Right renal pelvis (tissue), 4 donors: ENCODE measurements at regions not wholly inside any gene's neighbourhood (a gene's known extent, or its start where the extent isn't known, plus 50 kb on each side); places are given as distances from the start of the nearest gene placed in this dataset.
A peak's percentile ranks its signal among the peaks of the same experiment; 100 is the strongest.

ENCODE experiments used
- DNase-seq, 4 donors: peaks; one replicate each; pipeline ENCODE4 v3.0.0-alpha.2; 2013; ENCODE audit warnings: low read depth in 4 of 4, low spot score in 3 of 4, missing footprints in 1 of 4

GRCh38 chr12:97173688-97174410 is 266.8 kb downstream of the NEDD1 start:
- DNase-seq, result no peak

- DNase-seq, result no peak
Measured at GRCh38 chr12:97177481-97177880, 270.4 kb downstream of the NEDD1 start.

- DNase-seq, result no peak
Measured at GRCh38 chr12:97181571-97182265, 274.7 kb downstream of the NEDD1 start.

- DNase-seq, result no peak
Measured at GRCh38 chr12:97182769-97183168, 275.7 kb downstream of the NEDD1 start.

DNA sequence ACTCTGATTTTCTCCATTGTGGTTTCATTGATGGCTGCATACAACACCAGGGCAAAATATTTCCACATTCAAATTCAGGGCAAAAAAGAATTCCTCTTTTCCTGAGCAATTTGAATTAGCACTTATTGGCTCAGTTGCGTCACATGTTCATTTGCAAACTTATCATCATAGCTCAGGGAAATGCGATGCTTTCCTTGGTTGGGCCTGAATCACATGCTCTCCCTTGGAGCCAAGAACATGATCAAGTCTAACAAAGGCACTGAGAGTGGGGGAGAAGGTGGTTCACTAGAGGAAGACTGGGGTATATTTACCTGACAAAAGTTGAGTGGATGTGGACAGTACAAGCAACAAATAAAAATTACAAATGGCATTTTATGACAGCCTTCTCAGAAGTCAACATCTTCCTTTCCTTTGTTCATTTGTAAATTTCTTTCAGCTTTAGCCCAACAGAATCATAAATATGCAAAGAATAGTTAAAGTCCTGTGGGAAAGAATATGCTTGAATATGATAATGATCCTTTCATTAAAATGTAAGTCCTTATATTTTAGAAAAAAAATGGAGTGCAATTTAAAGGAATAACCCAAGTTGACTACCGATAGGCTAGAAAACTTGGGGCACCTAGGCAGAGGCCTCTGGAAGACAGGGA is 277.2 kb downstream of the NEDD1 start:
- no peak for DNase-seq

GRCh38 chr12:97185567-97185966 is 277.0 kb upstream of the RMST start:
- DNase-seq, result no peak

DNA sequence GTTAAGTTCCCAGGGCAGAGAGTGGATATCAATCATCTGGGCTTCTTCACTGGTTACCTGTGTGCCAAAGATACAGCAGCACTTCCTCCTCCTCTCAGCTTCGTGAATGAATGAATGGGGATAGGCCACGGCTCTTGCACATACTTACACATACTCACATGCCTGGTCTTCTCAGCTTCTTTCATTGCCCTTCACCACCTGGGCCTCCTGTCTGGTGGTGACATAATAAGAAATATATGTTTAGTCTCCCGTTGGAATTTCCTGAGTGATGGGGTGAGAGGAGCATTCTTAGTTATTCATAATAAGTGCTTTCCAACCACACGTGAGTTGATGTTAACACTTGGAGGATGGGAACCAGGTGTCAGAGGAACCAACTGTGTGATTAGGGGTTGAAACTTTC is 268.1 kb upstream of the RMST start:
- DNase-seq, result no peak

DNA sequence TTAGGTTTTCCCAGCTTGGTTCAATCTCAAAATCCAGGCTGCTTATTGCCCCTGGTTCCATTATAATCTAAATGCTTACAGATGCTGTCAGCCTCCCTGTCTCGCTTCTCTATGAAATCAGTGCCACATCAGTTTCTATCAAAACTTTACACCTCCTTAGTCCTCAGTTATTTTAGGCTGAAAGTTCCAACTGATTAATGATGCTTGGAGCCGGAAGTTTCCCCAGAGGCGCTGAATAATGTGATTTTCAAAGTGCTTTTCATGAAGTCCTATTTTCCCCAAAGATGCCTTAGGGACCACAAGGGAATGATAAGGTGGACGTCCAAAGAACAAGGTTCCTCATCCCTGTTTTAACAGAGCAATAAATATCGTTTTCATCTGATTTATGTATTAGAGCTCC is 262.4 kb upstream of the RMST start:
- peak in 3 of 4 donors; percentile 3 to 31 (median 27) for DNase-seq

GRCh38 chr12:97203408-97203807 is 259.2 kb upstream of the RMST start:
- no peak for DNase-seq

DNA sequence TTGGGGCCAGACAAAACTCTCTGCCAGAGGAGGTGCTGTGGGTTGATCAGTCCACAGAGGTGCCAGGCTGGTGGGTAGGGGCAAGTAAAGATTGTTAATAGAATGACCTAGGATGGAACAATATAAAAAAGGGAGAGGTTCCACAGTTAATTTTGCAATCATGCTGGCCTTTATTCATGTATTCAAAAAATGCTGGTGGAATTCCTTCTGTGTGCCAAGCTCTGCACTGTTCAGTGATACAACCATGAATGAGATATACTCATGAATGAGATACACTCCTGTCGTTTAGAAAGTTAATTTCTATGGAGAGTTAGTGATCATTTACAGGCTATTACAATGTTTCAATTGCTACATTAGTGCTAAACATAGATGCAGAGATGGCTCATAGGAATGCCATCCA is 252.6 kb upstream of the RMST start:
- no peak for DNase-seq

- DNase-seq, result no peak
Measured at GRCh38 chr12:97211416-97211930, 251.1 kb upstream of the RMST start.

DNA sequence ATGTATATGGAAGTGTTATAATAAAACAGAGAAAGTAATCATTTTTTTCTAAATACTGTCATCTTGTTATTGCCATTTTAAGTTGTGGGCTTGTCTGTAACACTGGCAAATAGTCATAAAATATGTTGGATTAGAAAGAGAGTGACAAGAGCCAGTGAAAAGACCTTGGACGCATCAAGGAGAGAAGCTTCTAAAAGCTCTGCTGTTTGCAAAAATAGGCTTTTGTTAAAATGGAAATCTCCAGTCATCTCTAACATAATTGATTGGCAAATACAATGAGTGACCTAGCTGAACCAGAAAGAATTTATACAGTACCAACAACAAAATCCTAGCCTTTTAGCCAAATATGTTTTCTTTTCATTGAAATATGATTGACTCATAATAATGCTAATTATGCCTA is 245.8 kb upstream of the RMST start:
- no peak for DNase-seq

DNA sequence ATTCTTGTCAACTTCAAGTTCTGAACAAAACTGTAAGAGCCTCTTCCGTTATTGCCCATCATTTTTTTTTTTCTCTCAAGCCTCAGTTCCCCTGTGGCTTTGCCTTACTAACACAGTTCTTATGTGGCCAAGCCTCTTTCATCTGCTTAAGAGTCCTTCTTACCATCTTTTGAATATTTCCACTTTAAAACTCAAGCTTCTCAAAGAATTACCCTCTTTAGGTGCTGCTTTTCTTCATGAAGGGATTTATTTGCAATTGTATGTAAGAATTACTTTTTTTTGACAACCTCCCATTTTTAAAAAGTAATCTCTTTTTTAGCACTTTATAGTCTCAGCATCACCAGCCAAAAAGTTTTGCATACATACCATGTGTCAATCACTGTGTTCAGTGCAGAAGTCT is 240.2 kb upstream of the RMST start:
- no peak for DNase-seq

GRCh38 chr12:97223419-97223818 is 239.2 kb upstream of the RMST start:
- DNase-seq, result no peak

DNA sequence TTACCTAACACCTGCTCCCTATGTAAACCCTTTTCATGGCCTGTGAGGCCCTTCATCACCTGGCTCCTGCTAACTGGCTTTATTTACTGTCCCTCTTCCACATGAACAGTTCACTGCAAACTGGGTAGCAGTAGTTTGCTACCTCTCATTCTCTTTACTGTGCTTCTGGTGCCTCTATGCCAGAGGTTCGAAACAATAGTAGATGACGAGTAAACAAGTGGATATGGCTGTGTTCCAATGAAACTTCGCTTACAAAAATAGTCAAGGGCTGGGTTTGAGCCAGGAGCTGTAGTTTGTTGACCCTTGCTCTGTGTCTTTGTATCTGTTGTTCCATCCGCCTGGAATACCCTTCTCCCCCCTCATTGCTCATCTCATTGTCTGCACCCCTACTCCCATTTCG is 233.6 kb upstream of the RMST start:
- no peak for DNase-seq

DNA sequence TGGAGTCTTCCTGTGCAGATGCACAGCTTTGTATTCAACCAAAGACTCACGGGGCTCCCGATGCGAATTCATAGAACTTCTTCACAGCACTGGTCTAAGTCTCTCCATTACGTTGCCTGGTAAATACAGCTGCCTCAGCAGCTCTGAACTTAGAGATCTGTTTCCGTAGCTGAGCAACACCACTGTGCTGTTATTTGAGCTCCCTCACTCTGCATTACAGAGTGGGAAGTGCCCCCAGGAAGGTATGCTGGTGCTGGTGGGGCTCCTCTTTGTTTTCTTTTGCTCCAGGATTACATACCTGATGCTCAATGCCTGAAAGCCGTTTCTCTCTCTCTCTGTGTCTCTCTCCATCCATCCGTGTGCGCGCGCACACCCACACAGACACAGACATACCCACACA is 227.5 kb upstream of the RMST start:
- peak in 3 of 4 donors; percentile 3 to 25 (median 14) for DNase-seq

GRCh38 chr12:97246368-97246767 is 216.2 kb upstream of the RMST start:
- no peak for DNase-seq

DNA sequence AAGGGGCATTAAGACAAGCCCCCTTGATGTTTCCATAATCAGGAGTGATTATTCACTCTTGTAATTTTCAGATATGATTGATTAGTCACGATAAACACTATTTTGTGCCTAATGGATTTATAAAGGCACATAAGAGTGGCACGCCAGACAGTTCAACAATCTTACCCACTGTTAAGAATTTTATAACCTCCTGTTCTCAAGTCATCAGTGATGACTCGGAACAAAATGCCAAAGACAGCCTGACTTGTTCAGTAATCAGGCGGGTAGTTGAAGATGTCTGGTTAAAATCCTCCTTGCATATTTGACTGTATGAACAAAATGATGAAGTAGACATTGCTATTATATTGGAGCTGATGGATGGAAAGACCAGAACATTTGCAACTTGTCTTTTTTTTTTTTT is 212.1 kb upstream of the RMST start:
- no peak for DNase-seq

- no peak for DNase-seq
Measured at GRCh38 chr12:97257726-97258125, 204.9 kb upstream of the RMST start.

- DNase-seq, result no peak
Measured at GRCh38 chr12:97259098-97259497, 203.5 kb upstream of the RMST start.

DNA sequence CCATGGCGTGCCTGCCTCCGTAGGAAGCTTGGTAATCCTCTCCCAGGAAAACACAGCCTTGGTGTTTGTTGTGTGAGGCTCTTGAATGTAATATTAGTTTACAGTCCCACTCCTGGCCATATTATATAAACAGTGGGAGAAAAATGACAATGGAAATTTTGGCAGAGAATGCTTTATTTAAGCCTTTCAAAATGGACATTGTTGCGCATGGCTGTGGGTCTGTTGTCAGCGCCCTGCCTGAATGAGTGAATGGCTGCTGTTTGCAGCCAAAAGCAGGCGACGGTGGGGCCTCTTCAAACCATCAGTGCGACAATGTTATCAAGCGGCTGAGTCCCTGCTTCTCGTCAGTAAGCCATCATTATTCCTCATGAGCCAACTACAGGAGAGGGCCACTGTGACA is 201.8 kb upstream of the RMST start:
- DNase-seq, result no peak

GRCh38 chr12:97267166-97267565 is 195.4 kb upstream of the RMST start:
- no peak for DNase-seq
